ENCODE measurements at regions not wholly inside any gene's neighbourhood (a gene's known extent, or its start where the extent isn't known, plus 50 kb on each side); places are given as distances from the start of the nearest gene placed in this dataset.

- Histone ChIP-seq H4K91ac (replicated peaks; ENCODE audit: insufficient read length, low read length) (no peak overlapping the region), H3K4me3 (ENCODE audit: extremely low read depth in 1 of 4, insufficient read depth in 2 of 4, low read depth in 3 of 4, low read length in 4 of 4) (no peak overlapping the region), H3K36me3 (ENCODE audit: control insufficient read depth in 2 of 4, insufficient read depth in 4 of 4, low read length in 3 of 4) (no peaks in the 10 kb centered on the region), H3K23me2 (ENCODE audit: low read depth, low read length) (no peaks in the 10 kb centered on the region), H3K9ac (replicated peaks in 1 of 4; ENCODE audit: extremely low read depth in 1 of 4, low read depth in 3 of 4, low read length in 3 of 4) (no peak overlapping the region), H2BK15ac (ENCODE audit: low read length) (no peak overlapping the region), H3K27ac (ENCODE audit: low read depth, low read length) (no peak overlapping the region), H3K79me2 (ENCODE audit: control insufficient read depth in 1 of 2, insufficient read depth in 2 of 2, low read length in 2 of 2) (no peaks in the 10 kb centered on the region), H3K14ac (ENCODE audit: insufficient read length) (no peak overlapping the region), H2BK5ac (ENCODE audit: low read depth, low read length) (no peak overlapping the region), H2BK12ac (ENCODE audit: low read depth, low read length) (no peak overlapping the region), H3K27me3 (replicated peaks in 1 of 4; ENCODE audit: control insufficient read depth in 3 of 4, extremely low read depth in 1 of 4, insufficient read depth in 3 of 4, low read length in 3 of 4) (no peaks in the 10 kb centered on the region), H3K4me2 (ENCODE audit: insufficient read depth in 1 of 2, low read depth in 2 of 2, low read length in 2 of 2) (no peak overlapping the region), H3K4ac (replicated peaks; ENCODE audit: insufficient read length, low read depth, low read length) (no peak overlapping the region), H4K5ac (ENCODE audit: insufficient read length, low read depth, low read length) (no peak overlapping the region), H3K79me1 (ENCODE audit: low read depth, low read length) (no peaks in the 10 kb centered on the region), H2BK120ac (replicated peaks; ENCODE audit: low read depth, low read length) (no peak overlapping the region), H2AFZ (ENCODE audit: low read length) (no peak overlapping the region), H4K8ac (ENCODE audit: extremely low read depth, insufficient read depth, low read length) (no peak overlapping the region), H4K20me1 (replicated peaks in 1 of 2; ENCODE audit: control insufficient read depth in 1 of 2, insufficient read depth in 2 of 2, low read length in 2 of 2) (no peaks in the 10 kb centered on the region), H3K23ac (ENCODE audit: insufficient read length) (no peak overlapping the region), H3K18ac (ENCODE audit: extremely low read depth, low read length) (no peak overlapping the region), H3K56ac (replicated peaks; ENCODE audit: insufficient read length, low read depth, low read length) (no peak overlapping the region), H2AK5ac (ENCODE audit: low read depth, low read length) (no peak overlapping the region), H2BK20ac (ENCODE audit: low read length) (no peak overlapping the region), H3K4me1 (replicated peaks in 1 of 4; ENCODE audit: control insufficient read depth in 3 of 4, insufficient read depth in 4 of 4, low read length in 3 of 4) (no peaks in the 10 kb centered on the region), H3K9me3 (ENCODE audit: insufficient read depth in 2 of 2, low read depth in 1 of 2, low read length in 1 of 2) (no peaks in the 10 kb centered on the region)
- WGBS, 2 experiments (ENCODE audit: extremely low coverage in 1 of 2, insufficient coverage in 1 of 2, insufficient read length in 1 of 2, insufficient replicate concordance in 2 of 2, low coverage in 1 of 2, low lambda C conversion rate in 2 of 2, missing lambda C conversion rate in 1 of 2), result 91% methylated on average over 4 of the region's 4 CpGs; no CpG with 5 or more reads in 1 of the 2 experiments
- CTCF ChIA-PET (ENCODE audit: partially characterized antibody), result no interaction called here
- DNase-seq (ENCODE audit: low read depth in 1 of 2, low spot score in 2 of 2) (peak in 1 of 2 experiments; percentile 10), FAIRE-seq (no peak)
- POLR2A ChIA-PET (ENCODE audit: partially characterized antibody), result no interaction called here
- TF ChIP-seq SP4 (IDR thresholded peaks at IDR 0.05; ENCODE audit: low read length), result no peak
- TF ChIP-seq EGR1 (IDR thresholded peaks at IDR 0.05; ENCODE audit: borderline replicate concordance, low read depth, low read length), result no peak
- TF ChIP-seq RNF2 (IDR thresholded peaks at IDR 0.05; ENCODE audit: borderline replicate concordance, low read depth, low read length, missing control alignments, poor library complexity, severe bottlenecking), result no peak
- TF ChIP-seq, protein P1, sequence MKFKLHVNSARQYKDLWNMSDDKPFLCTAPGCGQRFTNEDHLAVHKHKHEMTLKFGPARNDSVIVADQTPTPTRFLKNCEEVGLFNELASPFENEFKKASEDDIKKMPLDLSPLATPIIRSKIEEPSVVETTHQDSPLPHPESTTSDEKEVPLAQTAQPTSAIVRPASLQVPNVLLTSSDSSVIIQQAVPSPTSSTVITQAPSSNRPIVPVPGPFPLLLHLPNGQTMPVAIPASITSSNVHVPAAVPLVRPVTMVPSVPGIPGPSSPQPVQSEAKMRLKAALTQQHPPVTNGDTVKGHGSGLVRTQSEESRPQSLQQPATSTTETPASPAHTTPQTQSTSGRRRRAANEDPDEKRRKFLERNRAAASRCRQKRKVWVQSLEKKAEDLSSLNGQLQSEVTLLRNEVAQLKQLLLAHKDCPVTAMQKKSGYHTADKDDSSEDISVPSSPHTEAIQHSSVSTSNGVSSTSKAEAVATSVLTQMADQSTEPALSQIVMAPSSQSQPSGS (IDR thresholded peaks at IDR 0.05; ENCODE audit: low read length), result no peak
- no peak for TF ChIP-seq EZH2 (IDR thresholded peaks at IDR 0.05; ENCODE audit: low read depth, low read length, severe bottlenecking)
- TF ChIP-seq BCL11A (IDR thresholded peaks at IDR 0.05; ENCODE audit: low read depth in 2 of 2, low read length in 2 of 2), result no peak
- TF ChIP-seq ATF3 (IDR thresholded peaks at IDR 0.05; ENCODE audit: insufficient read depth, low read depth, low read length), result no peak
- TF ChIP-seq CTBP2 (IDR thresholded peaks at IDR 0.05; ENCODE audit: borderline replicate concordance, insufficient read depth, insufficient read length, low read length), result no peak
- TF ChIP-seq SIN3A (conservative IDR thresholded peaks at IDR 0.05 in 1 of 2, IDR thresholded peaks at IDR 0.05 in 1 of 2; ENCODE audit: low read depth in 1 of 2, low read length in 2 of 2), result no peak
- TF ChIP-seq, protein P2, sequence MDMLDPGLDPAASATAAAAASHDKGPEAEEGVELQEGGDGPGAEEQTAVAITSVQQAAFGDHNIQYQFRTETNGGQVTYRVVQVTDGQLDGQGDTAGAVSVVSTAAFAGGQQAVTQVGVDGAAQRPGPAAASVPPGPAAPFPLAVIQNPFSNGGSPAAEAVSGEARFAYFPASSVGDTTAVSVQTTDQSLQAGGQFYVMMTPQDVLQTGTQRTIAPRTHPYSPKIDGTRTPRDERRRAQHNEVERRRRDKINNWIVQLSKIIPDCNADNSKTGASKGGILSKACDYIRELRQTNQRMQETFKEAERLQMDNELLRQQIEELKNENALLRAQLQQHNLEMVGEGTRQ (IDR thresholded peaks at IDR 0.05; ENCODE audit: low read length), result no peak
Measured at GRCh38 chr16:16887193-16887592, 508.3 kb downstream of the NPIPA7 start.

All from H1 (cell line).